Esophagus mucosa (tissue), 1 donor: ENCODE measurements at regions not wholly inside any gene's neighbourhood (a gene's known extent, or its start where the extent isn't known, plus 50 kb on each side); places are given as distances from the start of the nearest gene placed in this dataset.
"Not testable (repeated sequence)": the region's sequence is repeated elsewhere in the genome, so short reads cannot be mapped to it uniquely, and the experiment has no call there.

Experiments
- ATAC-seq: fragments of 200-7000 bp; cut with Tn5 transposase; one replicate; pipeline ENCODE4 v1.9.1; 2020
- donor health status: DM: yes; HTN: yes; CAD: no.

GRCh38 chr4:38338939-38339338 is 325.1 kb upstream of the KLF3 start:
- ATAC-seq = not testable (repeated sequence)

- no peak for ATAC-seq
Measured at GRCh38 chr4:38343608-38344007, 320.4 kb upstream of the KLF3 start.

- no peak for ATAC-seq
Measured at GRCh38 chr4:38344929-38345328, 319.1 kb upstream of the KLF3 start.

- ATAC-seq = no peak
Measured at GRCh38 chr4:38347251-38347650, 316.7 kb upstream of the KLF3 start.

DNA sequence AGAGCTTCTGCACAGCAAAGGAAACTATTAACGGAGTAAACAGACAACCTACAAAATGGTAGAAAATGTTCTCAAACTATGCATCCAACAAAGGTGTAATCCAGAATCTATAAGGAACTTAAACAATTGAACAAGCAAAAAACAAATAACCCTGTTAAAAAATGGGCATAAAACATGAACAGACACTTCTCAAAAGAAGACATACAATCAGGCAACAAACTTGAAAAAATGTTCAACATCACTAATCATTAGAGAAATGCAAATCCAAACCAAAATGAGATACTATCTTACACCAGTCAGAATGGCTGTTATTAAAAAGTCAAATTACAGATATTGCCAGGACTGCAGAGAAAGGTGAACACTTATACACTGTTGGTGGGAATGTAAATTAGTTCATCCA is 309.6 kb upstream of the KLF3 start:
- no peak for ATAC-seq

DNA sequence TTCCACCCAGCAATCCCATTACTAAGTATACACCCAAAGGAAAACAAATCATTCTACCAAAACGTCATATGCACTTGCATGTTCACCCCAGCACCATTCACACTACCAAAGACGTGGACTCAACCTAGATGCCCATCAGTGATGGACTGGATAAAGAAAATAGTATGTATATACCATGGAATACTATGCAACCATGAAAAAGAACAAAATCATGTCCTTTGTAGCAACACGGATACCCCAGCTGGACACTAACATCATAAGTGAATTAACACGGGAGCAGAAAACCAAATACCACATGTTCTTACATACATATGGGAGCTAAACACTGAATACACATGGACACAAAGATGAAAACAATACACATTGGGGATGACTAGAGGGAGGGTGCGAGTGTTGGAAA is 309.1 kb upstream of the KLF3 start:
- ATAC-seq = no peak

- ATAC-seq = no peak
Measured at GRCh38 chr4:38356686-38357085, 307.3 kb upstream of the KLF3 start.

DNA sequence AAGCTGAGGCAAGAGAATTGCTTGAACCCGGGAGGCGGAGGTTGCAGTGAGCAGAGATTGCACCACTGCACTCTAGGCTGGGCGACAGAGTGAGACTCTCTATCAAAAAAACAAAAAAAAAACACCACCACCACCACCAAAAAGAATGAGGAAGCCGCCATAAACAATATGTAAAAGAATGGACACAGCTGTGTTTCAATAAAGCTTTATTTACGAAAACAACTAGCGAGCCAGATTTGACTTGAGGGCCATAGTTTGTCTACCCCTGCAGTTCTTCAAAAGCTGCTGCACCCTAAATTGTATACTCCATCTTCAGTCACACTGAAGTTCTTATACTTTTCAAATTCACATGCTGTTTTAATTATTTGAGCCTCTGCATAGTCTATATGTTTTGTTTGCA is 306.5 kb upstream of the KLF3 start:
- no peak for ATAC-seq

GRCh38 chr4:38359113-38359512 is 304.9 kb upstream of the KLF3 start:
- no peak for ATAC-seq

- no peak for ATAC-seq
Measured at GRCh38 chr4:38360201-38360600, 303.8 kb upstream of the KLF3 start.

- ATAC-seq = no peak
Measured at GRCh38 chr4:38364383-38364963, 299.5 kb upstream of the KLF3 start.

GRCh38 chr4:38365261-38365660 is 298.7 kb upstream of the KLF3 start:
- no peak for ATAC-seq

DNA sequence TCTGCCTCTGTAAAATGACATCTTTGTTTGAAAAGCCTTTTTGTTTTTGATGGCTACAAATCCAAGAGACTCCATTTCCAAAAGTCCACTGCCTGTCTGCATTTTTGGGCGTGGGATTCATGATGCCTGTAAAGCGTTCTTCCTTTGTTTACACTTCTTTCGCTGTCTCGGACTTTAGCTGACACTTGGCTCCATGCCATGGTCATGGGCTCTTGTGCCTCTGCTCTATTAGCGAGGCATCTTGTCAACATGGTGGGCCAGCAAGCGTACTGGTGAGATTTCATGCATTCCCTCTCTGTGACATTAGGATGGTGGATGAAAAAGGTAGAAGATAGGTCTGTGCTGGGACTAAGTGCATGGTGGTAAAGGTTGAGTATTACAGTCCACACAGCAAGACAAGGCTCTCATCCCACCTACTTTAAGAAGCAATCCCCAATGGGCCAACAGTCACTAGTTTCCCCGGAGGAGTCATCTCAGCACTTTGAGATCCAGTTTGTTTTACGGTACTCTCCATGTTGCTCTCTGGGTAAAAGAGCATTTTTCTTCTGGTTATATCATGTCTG is 298.2 kb upstream of the KLF3 start:
- no peak for ATAC-seq

- peak; percentile 63 for ATAC-seq
Measured at GRCh38 chr4:38366456-38366855, 297.5 kb upstream of the KLF3 start.

DNA sequence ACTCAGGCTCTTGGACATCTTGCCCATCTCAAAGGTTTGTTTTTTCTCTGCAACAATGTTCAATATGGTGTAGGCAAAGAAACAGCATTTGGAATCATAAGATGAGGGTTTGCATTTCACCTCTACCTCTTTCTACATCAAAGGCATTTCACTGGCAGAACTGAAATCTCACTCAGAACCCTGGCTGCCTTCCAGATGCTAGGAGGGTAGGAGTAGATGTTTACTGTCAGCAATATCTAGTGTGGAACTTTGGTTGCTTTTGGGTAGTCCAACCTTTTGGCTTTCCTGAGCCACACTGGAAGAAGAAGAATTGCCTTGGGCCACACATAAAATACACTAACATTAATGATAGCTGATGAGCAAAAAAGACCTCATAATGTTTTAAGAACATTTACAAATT is 297.0 kb upstream of the KLF3 start:
- no peak for ATAC-seq

DNA sequence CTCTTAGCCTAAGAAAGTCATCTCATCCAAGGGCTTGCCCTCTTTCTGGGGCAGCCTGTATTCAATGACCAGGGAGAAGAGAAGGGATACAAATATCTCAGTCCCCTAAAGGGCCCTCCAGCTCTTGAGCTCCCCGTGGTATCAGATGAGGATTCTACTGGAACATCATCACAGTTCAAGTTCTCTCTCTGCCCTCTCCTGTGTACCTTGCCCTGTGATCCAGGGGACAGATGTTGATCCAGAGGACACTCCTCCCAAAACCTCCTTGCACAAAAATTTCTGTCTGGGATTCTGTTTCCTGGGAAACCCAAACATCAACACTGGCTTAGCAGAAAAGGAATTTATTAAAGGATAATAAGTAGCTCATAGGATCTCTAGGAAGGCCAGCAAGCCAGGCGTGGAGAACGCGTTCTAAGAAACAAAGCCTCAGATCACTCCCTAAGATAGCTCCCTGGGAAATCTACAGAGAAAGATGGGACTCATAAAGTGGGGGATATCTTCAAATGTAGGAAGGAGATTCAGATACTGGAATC is 296.3 kb upstream of the KLF3 start:
- ATAC-seq = no peak

GRCh38 chr4:38368613-38369012 is 295.4 kb upstream of the KLF3 start:
- ATAC-seq = peak; percentile 57

GRCh38 chr4:38371391-38371851 is 292.6 kb upstream of the KLF3 start:
- ATAC-seq = peak; percentile 35

GRCh38 chr4:38373375-38373774 is 290.6 kb upstream of the KLF3 start:
- ATAC-seq = no peak

GRCh38 chr4:38377195-38377594 is 286.8 kb upstream of the KLF3 start:
- ATAC-seq = no peak

DNA sequence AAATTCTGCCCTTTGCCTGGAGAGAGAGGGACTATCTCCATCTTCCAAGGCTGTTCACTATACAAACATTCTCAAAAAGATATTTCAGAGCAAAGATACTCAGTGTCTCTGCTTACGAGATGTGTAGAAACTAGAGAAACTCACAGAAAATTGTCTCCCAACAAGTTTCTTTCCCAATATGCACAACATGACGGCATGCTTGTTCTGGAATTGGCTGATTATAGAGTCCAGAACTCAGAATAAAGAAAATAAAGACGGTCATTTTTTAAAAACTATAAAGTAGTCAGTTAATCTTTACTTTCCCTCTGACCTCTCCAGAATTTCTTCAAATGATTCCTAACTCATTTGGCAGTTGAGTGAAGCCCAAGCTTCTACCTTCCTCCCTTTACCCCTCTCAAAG is 285.5 kb upstream of the KLF3 start:
- ATAC-seq = no peak

GRCh38 chr4:38381788-38382187 is 282.2 kb upstream of the KLF3 start:
- no peak for ATAC-seq

GRCh38 chr4:38382520-38382919 is 281.5 kb upstream of the KLF3 start:
- ATAC-seq = no peak

DNA sequence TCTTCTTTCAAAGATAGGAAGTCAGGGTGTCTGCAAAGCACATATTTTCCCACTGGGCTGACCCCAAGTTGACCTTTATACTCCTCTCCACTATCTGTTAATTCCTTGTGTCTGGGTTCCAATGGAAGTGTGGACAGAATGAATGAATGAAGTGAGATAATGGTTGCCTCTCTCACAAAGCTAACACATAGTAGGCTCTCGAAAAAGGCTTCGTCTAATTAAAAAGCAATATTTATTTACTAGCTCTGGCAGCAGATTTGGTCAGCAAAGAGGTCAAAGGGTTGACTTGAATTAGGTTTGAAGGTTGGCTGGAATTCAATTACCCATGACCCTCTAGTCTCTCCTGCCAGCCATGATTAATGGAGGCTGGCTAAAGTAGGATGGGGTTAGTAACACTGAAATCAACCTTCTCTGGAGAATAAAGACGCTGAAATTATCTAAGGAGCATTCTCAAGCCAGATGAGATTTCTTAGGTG is 280.3 kb upstream of the KLF3 start:
- ATAC-seq = no peak
